Tibial nerve (tissue), 4 donors: ENCODE measurements at regions not wholly inside any gene's neighbourhood (a gene's known extent, or its start where the extent isn't known, plus 50 kb on each side); places are given as distances from the start of the nearest gene placed in this dataset.

Source experiments
- CTCF ChIP-seq, 5 experiments: fragments of 200-600 bp in 3 of 5; fragments of 450-650 bp in 2 of 5; sonication (generic) in 3 of 5; IDR thresholded peaks; one replicate each; pipeline ENCODE4 v1.5.1; 2016 to 2019; ENCODE audit warnings: antibody characterized with exemption in 5 of 5, mild to moderate bottlenecking in 3 of 5, moderate library complexity in 2 of 5
- EP300 ChIP-seq, 2 donors: sonication (generic); formaldehyde crosslinking; IDR thresholded peaks; one replicate each; pipeline ENCODE4 v1.6.1; 2017; ENCODE audit warnings: antibody characterized with exemption in 2 of 2, mild to moderate bottlenecking in 1 of 2
- POLR2A ChIP-seq, 2 donors: fragments of 450-650 bp; IDR thresholded peaks; one replicate each; pipeline ENCODE4 v1.6.1; 2017; ENCODE audit warnings: antibody characterized with exemption in 2 of 2, mild to moderate bottlenecking in 2 of 2, moderate library complexity in 2 of 2

GRCh38 chr16:64627781-64628180, 494.1 kb downstream of the CDH11 start:
- TF ChIP-seq CTCF (IDR thresholded peaks at IDR 0.05) (no peak), EP300 (IDR thresholded peaks at IDR 0.05) (no peak), POLR2A (IDR thresholded peaks at IDR 0.05) (no peak)
